Tibial nerve (tissue), 4 donors: ENCODE measurements at regions not wholly inside any gene's neighbourhood (a gene's known extent, or its start where the extent isn't known, plus 50 kb on each side); places are given as distances from the start of the nearest gene placed in this dataset.

ENCODE experiments used
- EP300 ChIP-seq, 2 donors: sonication (generic); formaldehyde crosslinking; IDR thresholded peaks; one replicate each; pipeline ENCODE4 v1.6.1; 2017; ENCODE audit warnings: antibody characterized with exemption in 2 of 2, mild to moderate bottlenecking in 1 of 2
- POLR2A ChIP-seq, 2 donors: fragments of 450-650 bp; IDR thresholded peaks; one replicate each; pipeline ENCODE4 v1.6.1; 2017; ENCODE audit warnings: antibody characterized with exemption in 2 of 2, mild to moderate bottlenecking in 2 of 2, moderate library complexity in 2 of 2
- TF ChIP-seq, protein P1 (sequence below), 5 experiments: fragments of 200-600 bp in 3 of 5; fragments of 450-650 bp in 2 of 5; sonication (generic) in 3 of 5; IDR thresholded peaks; one replicate each; pipeline ENCODE4 v1.5.1; 2016 to 2019; ENCODE audit warnings: antibody characterized with exemption in 5 of 5, mild to moderate bottlenecking in 3 of 5, moderate library complexity in 2 of 5

DNA sequence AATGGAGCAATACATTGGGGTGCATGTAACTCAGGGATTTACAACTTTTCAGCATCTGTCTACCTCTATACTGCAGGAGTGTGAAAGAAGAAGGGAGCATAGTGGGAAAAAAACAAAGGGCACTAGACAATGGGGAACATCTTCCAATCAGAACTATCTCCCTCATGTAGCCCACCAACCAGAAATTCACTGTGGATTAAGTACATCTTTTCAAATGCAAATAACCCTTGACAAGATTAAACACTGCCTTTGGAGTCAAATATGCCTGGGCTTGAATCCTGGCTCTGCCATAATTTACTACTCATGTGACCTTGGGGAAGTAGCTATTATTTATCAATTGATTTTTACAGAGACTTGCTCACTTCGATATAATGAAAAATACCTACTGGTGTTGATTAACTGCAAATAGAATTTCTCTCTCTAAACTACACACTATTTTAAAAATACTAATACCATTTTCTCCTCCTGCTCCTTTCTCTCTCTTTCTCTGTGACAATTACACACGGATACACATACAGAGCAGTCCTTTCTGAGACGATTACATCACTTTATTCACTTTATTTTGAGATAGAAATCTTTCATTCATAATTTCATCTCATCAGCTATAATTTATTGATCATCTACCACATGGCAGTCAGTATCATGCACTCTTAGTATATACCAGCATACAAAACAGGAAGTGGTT, 783.7 kb downstream of the FRK start:
- TF ChIP-seq, protein P1, sequence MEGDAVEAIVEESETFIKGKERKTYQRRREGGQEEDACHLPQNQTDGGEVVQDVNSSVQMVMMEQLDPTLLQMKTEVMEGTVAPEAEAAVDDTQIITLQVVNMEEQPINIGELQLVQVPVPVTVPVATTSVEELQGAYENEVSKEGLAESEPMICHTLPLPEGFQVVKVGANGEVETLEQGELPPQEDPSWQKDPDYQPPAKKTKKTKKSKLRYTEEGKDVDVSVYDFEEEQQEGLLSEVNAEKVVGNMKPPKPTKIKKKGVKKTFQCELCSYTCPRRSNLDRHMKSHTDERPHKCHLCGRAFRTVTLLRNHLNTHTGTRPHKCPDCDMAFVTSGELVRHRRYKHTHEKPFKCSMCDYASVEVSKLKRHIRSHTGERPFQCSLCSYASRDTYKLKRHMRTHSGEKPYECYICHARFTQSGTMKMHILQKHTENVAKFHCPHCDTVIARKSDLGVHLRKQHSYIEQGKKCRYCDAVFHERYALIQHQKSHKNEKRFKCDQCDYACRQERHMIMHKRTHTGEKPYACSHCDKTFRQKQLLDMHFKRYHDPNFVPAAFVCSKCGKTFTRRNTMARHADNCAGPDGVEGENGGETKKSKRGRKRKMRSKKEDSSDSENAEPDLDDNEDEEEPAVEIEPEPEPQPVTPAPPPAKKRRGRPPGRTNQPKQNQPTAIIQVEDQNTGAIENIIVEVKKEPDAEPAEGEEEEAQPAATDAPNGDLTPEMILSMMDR (IDR thresholded peaks at IDR 0.05): no peak
- TF ChIP-seq POLR2A (IDR thresholded peaks at IDR 0.05) (no peak), EP300 (IDR thresholded peaks at IDR 0.05) (no peak)
